ENCODE measurements at regions not wholly inside any gene's neighbourhood (a gene's known extent, or its start where the extent isn't known, plus 50 kb on each side); places are given as distances from the start of the nearest gene placed in this dataset.

- no peaks in the 10 kb centered on the region for H3K36me3 ChIP-seq (ENCODE audit: control insufficient read depth in 1 of 2, insufficient read depth in 2 of 2, low read length in 2 of 2)
- no peak overlapping the region for H3K27ac ChIP-seq (ENCODE audit: low read depth, low read length)
- H3K9ac ChIP-seq (ENCODE audit: low read depth in 1 of 2, low read length in 2 of 2): no peak overlapping the region
- no peak overlapping the region for H3K4me3 ChIP-seq (ENCODE audit: low read depth in 1 of 2, low read length in 2 of 2)
- no peaks in the 10 kb centered on the region for H3K4me1 ChIP-seq (ENCODE audit: control insufficient read depth in 1 of 2, insufficient read depth in 2 of 2, low read length in 2 of 2)
- H3K9me3 ChIP-seq (ENCODE audit: control insufficient read depth in 1 of 2, low read length in 2 of 2): peaks cover 8 to 10% of the 10 kb centered on the region in 2 donors
- H3K27me3 ChIP-seq (ENCODE audit: control insufficient read depth in 1 of 2, insufficient read depth in 2 of 2, low read length in 2 of 2): no peaks in the 10 kb centered on the region
Measured at GRCh38 chr4:130524057-130524456, 1428.1 kb downstream of the C4orf33 start.

GRCh38 chr4:130530505-130530904 is 1434.6 kb downstream of the C4orf33 start:
- Histone ChIP-seq H3K27me3 (ENCODE audit: control insufficient read depth in 1 of 2, insufficient read depth in 2 of 2, low read length in 2 of 2) (no peaks in the 10 kb centered on the region), H3K9ac (ENCODE audit: low read depth in 1 of 2, low read length in 2 of 2) (no peak overlapping the region), H3K36me3 (ENCODE audit: control insufficient read depth in 1 of 2, insufficient read depth in 2 of 2, low read length in 2 of 2) (no peaks in the 10 kb centered on the region), H3K4me1 (ENCODE audit: control insufficient read depth in 1 of 2, insufficient read depth in 2 of 2, low read length in 2 of 2) (no peaks in the 10 kb centered on the region), H3K27ac (ENCODE audit: low read depth, low read length) (no peak overlapping the region), H3K4me3 (ENCODE audit: low read depth in 1 of 2, low read length in 2 of 2) (no peak overlapping the region), H3K9me3 (ENCODE audit: control insufficient read depth in 1 of 2, low read length in 2 of 2) (no peaks in the 10 kb centered on the region)

GRCh38 chr4:130534651-130535050 is 1438.7 kb downstream of the C4orf33 start:
- H3K27me3 ChIP-seq (ENCODE audit: control insufficient read depth in 1 of 2, insufficient read depth in 2 of 2, low read length in 2 of 2): no peaks in the 10 kb centered on the region
- H3K36me3 ChIP-seq (ENCODE audit: control insufficient read depth in 1 of 2, insufficient read depth in 2 of 2, low read length in 2 of 2): no peaks in the 10 kb centered on the region
- H3K4me1 ChIP-seq (ENCODE audit: control insufficient read depth in 1 of 2, insufficient read depth in 2 of 2, low read length in 2 of 2): no peaks in the 10 kb centered on the region
- H3K4me3 ChIP-seq (ENCODE audit: low read depth in 1 of 2, low read length in 2 of 2): no peak overlapping the region
- H3K9me3 ChIP-seq (ENCODE audit: control insufficient read depth in 1 of 2, low read length in 2 of 2): no peaks in the 10 kb centered on the region
- no peak overlapping the region for H3K27ac ChIP-seq (ENCODE audit: low read depth, low read length)
- H3K9ac ChIP-seq (ENCODE audit: low read depth in 1 of 2, low read length in 2 of 2): no peak overlapping the region

- H3K4me1 ChIP-seq (ENCODE audit: control insufficient read depth in 1 of 2, insufficient read depth in 2 of 2, low read length in 2 of 2): no peaks in the 10 kb centered on the region
- H3K36me3 ChIP-seq (ENCODE audit: control insufficient read depth in 1 of 2, insufficient read depth in 2 of 2, low read length in 2 of 2): no peaks in the 10 kb centered on the region
- no peaks in the 10 kb centered on the region for H3K27me3 ChIP-seq (ENCODE audit: control insufficient read depth in 1 of 2, insufficient read depth in 2 of 2, low read length in 2 of 2)
- no peaks in the 10 kb centered on the region for H3K9me3 ChIP-seq (ENCODE audit: control insufficient read depth in 1 of 2, low read length in 2 of 2)
- H3K4me3 ChIP-seq (ENCODE audit: low read depth in 1 of 2, low read length in 2 of 2): no peak overlapping the region
- H3K27ac ChIP-seq (ENCODE audit: low read depth, low read length): no peak overlapping the region
- H3K9ac ChIP-seq (ENCODE audit: low read depth in 1 of 2, low read length in 2 of 2): no peak overlapping the region
Measured at GRCh38 chr4:130542953-130543352, 1447.0 kb downstream of the C4orf33 start.

GRCh38 chr4:130545171-130545570 is 1449.2 kb downstream of the C4orf33 start:
- H3K36me3 ChIP-seq (ENCODE audit: control insufficient read depth in 1 of 2, insufficient read depth in 2 of 2, low read length in 2 of 2): no peaks in the 10 kb centered on the region
- H3K9me3 ChIP-seq (ENCODE audit: control insufficient read depth in 1 of 2, low read length in 2 of 2): no peaks in the 10 kb centered on the region
- no peak overlapping the region for H3K9ac ChIP-seq (ENCODE audit: low read depth in 1 of 2, low read length in 2 of 2)
- H3K27me3 ChIP-seq (ENCODE audit: control insufficient read depth in 1 of 2, insufficient read depth in 2 of 2, low read length in 2 of 2): no peaks in the 10 kb centered on the region
- no peaks in the 10 kb centered on the region for H3K4me1 ChIP-seq (ENCODE audit: control insufficient read depth in 1 of 2, insufficient read depth in 2 of 2, low read length in 2 of 2)
- no peak overlapping the region for H3K4me3 ChIP-seq (ENCODE audit: low read depth in 1 of 2, low read length in 2 of 2)
- H3K27ac ChIP-seq (ENCODE audit: low read depth, low read length): no peak overlapping the region

GRCh38 chr4:130545596-130545995 is 1449.6 kb downstream of the C4orf33 start:
- Histone ChIP-seq H3K4me1 (ENCODE audit: control insufficient read depth in 1 of 2, insufficient read depth in 2 of 2, low read length in 2 of 2) (no peaks in the 10 kb centered on the region), H3K9ac (ENCODE audit: low read depth in 1 of 2, low read length in 2 of 2) (no peak overlapping the region), H3K9me3 (ENCODE audit: control insufficient read depth in 1 of 2, low read length in 2 of 2) (no peaks in the 10 kb centered on the region), H3K36me3 (ENCODE audit: control insufficient read depth in 1 of 2, insufficient read depth in 2 of 2, low read length in 2 of 2) (no peaks in the 10 kb centered on the region), H3K27me3 (ENCODE audit: control insufficient read depth in 1 of 2, insufficient read depth in 2 of 2, low read length in 2 of 2) (no peaks in the 10 kb centered on the region), H3K27ac (ENCODE audit: low read depth, low read length) (no peak overlapping the region), H3K4me3 (ENCODE audit: low read depth in 1 of 2, low read length in 2 of 2) (no peak overlapping the region)

- H3K27me3 ChIP-seq (ENCODE audit: control insufficient read depth in 1 of 2, insufficient read depth in 2 of 2, low read length in 2 of 2): no peaks in the 10 kb centered on the region
- no peaks in the 10 kb centered on the region for H3K4me1 ChIP-seq (ENCODE audit: control insufficient read depth in 1 of 2, insufficient read depth in 2 of 2, low read length in 2 of 2)
- H3K9me3 ChIP-seq (ENCODE audit: control insufficient read depth in 1 of 2, low read length in 2 of 2): no peaks in the 10 kb centered on the region
- H3K9ac ChIP-seq (ENCODE audit: low read depth in 1 of 2, low read length in 2 of 2): no peak overlapping the region
- H3K4me3 ChIP-seq (ENCODE audit: low read depth in 1 of 2, low read length in 2 of 2): no peak overlapping the region
- H3K36me3 ChIP-seq (ENCODE audit: control insufficient read depth in 1 of 2, insufficient read depth in 2 of 2, low read length in 2 of 2): no peaks in the 10 kb centered on the region
- no peak overlapping the region for H3K27ac ChIP-seq (ENCODE audit: low read depth, low read length)
Measured at GRCh38 chr4:130559268-130559667, 1463.3 kb downstream of the C4orf33 start.

- Histone ChIP-seq H3K4me3 (ENCODE audit: low read depth in 1 of 2, low read length in 2 of 2) (peak overlapping the region in 1 of 2 donors; percentile 11), H3K36me3 (ENCODE audit: control insufficient read depth in 1 of 2, insufficient read depth in 2 of 2, low read length in 2 of 2) (no peaks in the 10 kb centered on the region), H3K9me3 (ENCODE audit: control insufficient read depth in 1 of 2, low read length in 2 of 2) (no peaks in the 10 kb centered on the region), H3K4me1 (ENCODE audit: control insufficient read depth in 1 of 2, insufficient read depth in 2 of 2, low read length in 2 of 2) (no peaks in the 10 kb centered on the region), H3K27ac (ENCODE audit: low read depth, low read length) (no peak overlapping the region), H3K9ac (ENCODE audit: low read depth in 1 of 2, low read length in 2 of 2) (no peak overlapping the region), H3K27me3 (ENCODE audit: control insufficient read depth in 1 of 2, insufficient read depth in 2 of 2, low read length in 2 of 2) (no peaks in the 10 kb centered on the region)
Measured at GRCh38 chr4:130563185-130563888, 1467.4 kb downstream of the C4orf33 start.

GRCh38 chr4:130563889-130564418 is 1468.0 kb downstream of the C4orf33 start:
- H3K4me3 ChIP-seq (ENCODE audit: low read depth in 1 of 2, low read length in 2 of 2): peak overlapping the region in 1 of 2 donors; percentile 11
- no peak overlapping the region for H3K9ac ChIP-seq (ENCODE audit: low read depth in 1 of 2, low read length in 2 of 2)

GRCh38 chr4:130568746-130569145 is 1472.8 kb downstream of the C4orf33 start:
- Histone ChIP-seq H3K9ac (ENCODE audit: low read depth in 1 of 2, low read length in 2 of 2) (no peak overlapping the region), H3K27me3 (ENCODE audit: control insufficient read depth in 1 of 2, insufficient read depth in 2 of 2, low read length in 2 of 2) (no peaks in the 10 kb centered on the region), H3K4me3 (ENCODE audit: low read depth in 1 of 2, low read length in 2 of 2) (no peak overlapping the region), H3K36me3 (ENCODE audit: control insufficient read depth in 1 of 2, insufficient read depth in 2 of 2, low read length in 2 of 2) (no peaks in the 10 kb centered on the region), H3K27ac (ENCODE audit: low read depth, low read length) (no peak overlapping the region), H3K9me3 (ENCODE audit: control insufficient read depth in 1 of 2, low read length in 2 of 2) (no peaks in the 10 kb centered on the region), H3K4me1 (ENCODE audit: control insufficient read depth in 1 of 2, insufficient read depth in 2 of 2, low read length in 2 of 2) (no peaks in the 10 kb centered on the region)

More at GRCh38 chr4:130563889-130564418, 1468.0 kb downstream of the C4orf33 start:
- no peaks in the 10 kb centered on the region for H3K36me3 ChIP-seq (ENCODE audit: control insufficient read depth in 1 of 2, insufficient read depth in 2 of 2, low read length in 2 of 2)
- no peaks in the 10 kb centered on the region for H3K9me3 ChIP-seq (ENCODE audit: control insufficient read depth in 1 of 2, low read length in 2 of 2)
- H3K27me3 ChIP-seq (ENCODE audit: control insufficient read depth in 1 of 2, insufficient read depth in 2 of 2, low read length in 2 of 2): no peaks in the 10 kb centered on the region
- no peak overlapping the region for H3K27ac ChIP-seq (ENCODE audit: low read depth, low read length)
- H3K4me1 ChIP-seq (ENCODE audit: control insufficient read depth in 1 of 2, insufficient read depth in 2 of 2, low read length in 2 of 2): no peaks in the 10 kb centered on the region
